ENCODE measurements at regions not wholly inside any gene's neighbourhood (a gene's known extent, or its start where the extent isn't known, plus 50 kb on each side); places are given as distances from the start of the nearest gene placed in this dataset.

DNA sequence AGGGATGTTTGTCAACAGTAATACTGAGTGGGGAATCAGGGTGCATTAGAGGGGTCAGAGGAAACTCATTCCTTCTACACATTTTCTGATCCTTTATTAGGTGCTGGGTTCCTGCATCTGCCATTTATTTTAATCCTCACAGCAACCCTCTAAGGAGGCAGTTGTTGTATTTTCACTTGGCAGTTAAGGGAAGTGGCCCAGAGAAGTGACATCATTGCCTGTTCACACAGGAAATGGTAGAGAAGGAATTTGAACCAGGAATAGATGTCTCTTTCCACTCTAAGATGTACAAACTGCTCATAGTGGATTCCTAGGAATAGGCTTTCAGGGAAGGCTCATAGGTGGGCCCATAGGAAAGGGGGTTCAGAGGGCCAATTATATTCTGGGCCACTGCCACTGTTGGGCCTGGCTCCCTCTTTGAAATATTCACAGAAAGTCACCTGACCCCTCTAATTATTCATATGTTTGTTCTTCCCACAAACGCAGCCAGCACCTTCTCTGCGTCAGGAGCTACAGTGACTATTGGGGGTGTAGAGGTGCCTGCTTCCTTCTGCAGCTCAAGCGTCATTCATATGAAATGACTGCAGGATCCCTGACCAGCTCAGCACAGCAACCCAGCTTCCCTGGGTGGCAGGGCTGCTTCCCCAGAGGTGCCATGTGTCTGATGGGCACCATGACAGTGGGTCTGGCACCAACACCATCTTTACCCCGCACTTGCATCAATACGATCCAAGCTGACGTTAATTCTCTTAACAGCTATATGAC is 163.9 kb upstream of the SMAD3 start:
- H3K9ac ChIP-seq (ENCODE audit: low read depth, low read length), result no peak overlapping the region
- H3K27ac ChIP-seq (ENCODE audit: low read length), result no peak overlapping the region
- H3K9me3 ChIP-seq (ENCODE audit: insufficient read depth, low read depth, low read length), result 0 out of 2 replicates have a peak, but pooled peaks cover 4% of the 10 kb centered on the region
- H3K4me3 ChIP-seq (ENCODE audit: low read length), result no peak overlapping the region
- no peaks in the 10 kb centered on the region for H3K36me3 ChIP-seq (ENCODE audit: insufficient read depth, low read depth, low read length)
- no peaks in the 10 kb centered on the region for H3K27me3 ChIP-seq (ENCODE audit: insufficient read depth, low read length)
- no peaks in the 10 kb centered on the region for H3K4me1 ChIP-seq (ENCODE audit: insufficient read depth, low read length)

DNA sequence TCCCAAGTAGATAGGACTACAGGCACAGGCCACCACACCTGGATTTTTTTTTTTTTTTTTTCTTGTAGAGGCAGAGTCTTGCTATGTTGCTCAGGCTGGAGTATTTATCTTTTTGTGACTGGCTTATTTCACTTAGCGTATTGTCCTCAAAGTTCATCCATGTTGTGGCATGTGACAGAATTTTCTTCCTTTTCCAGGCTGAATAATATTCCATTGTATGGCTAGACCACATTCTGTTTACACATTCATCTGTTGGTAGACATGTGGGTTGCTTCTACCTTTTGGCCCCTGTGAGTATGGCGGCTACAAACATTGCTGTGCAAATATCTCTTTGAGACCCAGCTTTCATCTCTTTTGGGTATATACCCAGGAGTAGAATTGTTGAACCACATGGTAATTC is 160.2 kb upstream of the SMAD3 start:
- H3K4me3 ChIP-seq (ENCODE audit: low read length), result no peak overlapping the region
- H3K9ac ChIP-seq (ENCODE audit: low read depth, low read length), result no peak overlapping the region
- H3K36me3 ChIP-seq (ENCODE audit: insufficient read depth, low read depth, low read length), result no peaks in the 10 kb centered on the region
- no peak overlapping the region for H3K27ac ChIP-seq (ENCODE audit: low read length)
- H3K9me3 ChIP-seq (ENCODE audit: insufficient read depth, low read depth, low read length), result 0 out of 2 replicates have a peak, but pooled peaks cover 4% of the 10 kb centered on the region
- H3K4me1 ChIP-seq (ENCODE audit: insufficient read depth, low read length), result no peaks in the 10 kb centered on the region
- H3K27me3 ChIP-seq (ENCODE audit: insufficient read depth, low read length), result no peaks in the 10 kb centered on the region

DNA sequence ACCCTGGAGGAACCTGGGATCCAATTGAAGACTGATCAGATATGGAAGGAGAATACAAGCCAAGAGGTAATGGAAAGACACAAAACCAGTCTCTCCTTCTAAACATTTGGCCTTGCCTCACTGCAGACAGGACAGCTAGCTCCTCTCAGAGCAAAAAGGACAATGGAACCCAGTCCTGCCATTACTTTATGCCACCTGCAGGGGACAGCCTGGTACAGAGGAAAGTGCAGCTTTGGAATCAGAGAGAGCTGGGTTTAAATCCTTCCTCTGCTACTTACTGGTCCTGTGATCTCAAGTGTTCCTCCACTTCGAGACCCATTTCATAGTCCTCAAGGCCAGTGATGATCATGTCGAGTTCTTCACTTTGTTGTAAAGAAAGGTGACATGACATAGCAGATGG is 159.4 kb upstream of the SMAD3 start:
- H3K4me3 ChIP-seq (ENCODE audit: low read length), result no peak overlapping the region
- no peak overlapping the region for H3K27ac ChIP-seq (ENCODE audit: low read length)
- H3K9me3 ChIP-seq (ENCODE audit: insufficient read depth, low read depth, low read length), result 0 out of 2 replicates have a peak, but pooled peaks cover 4% of the 10 kb centered on the region
- H3K4me1 ChIP-seq (ENCODE audit: insufficient read depth, low read length), result no peaks in the 10 kb centered on the region
- no peaks in the 10 kb centered on the region for H3K36me3 ChIP-seq (ENCODE audit: insufficient read depth, low read depth, low read length)
- no peak overlapping the region for H3K9ac ChIP-seq (ENCODE audit: low read depth, low read length)
- H3K27me3 ChIP-seq (ENCODE audit: insufficient read depth, low read length), result no peaks in the 10 kb centered on the region

DNA sequence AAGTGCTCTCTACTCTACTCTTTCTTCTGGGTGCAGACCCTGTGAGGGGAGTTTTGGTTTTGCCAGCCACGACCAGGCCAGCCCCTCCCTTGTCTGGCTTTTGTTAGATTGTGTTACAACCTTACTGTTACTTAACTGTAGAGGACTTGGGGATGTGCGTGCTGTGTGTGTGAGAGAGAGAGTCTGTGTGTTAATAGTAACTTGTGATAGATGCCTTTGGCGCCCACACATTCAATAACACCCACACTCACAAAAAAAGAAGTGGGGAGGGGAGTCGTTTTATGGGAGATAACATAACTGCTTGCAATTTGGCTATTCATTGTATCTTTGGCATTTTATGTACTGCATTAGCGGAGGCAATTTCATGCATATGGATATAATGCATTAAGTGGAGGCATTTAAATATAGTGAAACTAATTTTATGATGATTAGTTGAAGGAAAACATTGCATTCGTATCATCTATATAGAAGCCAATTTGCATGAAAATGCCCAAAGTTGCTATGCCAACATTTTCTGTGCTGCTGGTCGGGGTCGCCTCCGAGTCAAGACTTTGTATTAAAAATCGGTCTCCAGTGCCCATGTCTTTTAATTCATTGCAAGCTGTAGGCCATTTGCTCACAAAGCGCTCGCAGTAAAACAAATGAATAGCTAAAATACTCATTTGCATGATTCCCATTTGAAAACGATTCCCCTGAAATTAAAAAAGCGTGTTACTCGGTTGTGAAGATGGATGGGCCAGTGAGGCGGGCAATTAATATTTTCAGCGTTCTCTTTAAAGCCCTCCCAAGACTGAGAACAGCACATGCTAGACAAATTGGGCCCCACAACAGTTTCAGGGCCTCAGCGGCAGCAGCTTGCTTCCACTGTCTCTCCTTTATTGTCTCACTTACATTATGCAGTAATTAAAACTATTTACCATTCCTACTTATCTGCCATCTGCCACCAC is 158.5 kb upstream of the SMAD3 start:
- H3K9ac ChIP-seq (ENCODE audit: low read depth, low read length), result no peak overlapping the region
- no peak overlapping the region for H3K27ac ChIP-seq (ENCODE audit: low read length)
- 0 out of 2 replicates have a peak, but pooled peaks cover 4% of the 10 kb centered on the region for H3K9me3 ChIP-seq (ENCODE audit: insufficient read depth, low read depth, low read length)
- H3K27me3 ChIP-seq (ENCODE audit: insufficient read depth, low read length), result no peaks in the 10 kb centered on the region
- H3K4me3 ChIP-seq (ENCODE audit: low read length), result no peak overlapping the region
- H3K4me1 ChIP-seq (ENCODE audit: insufficient read depth, low read length), result no peaks in the 10 kb centered on the region
- H3K36me3 ChIP-seq (ENCODE audit: insufficient read depth, low read depth, low read length), result no peaks in the 10 kb centered on the region

DNA sequence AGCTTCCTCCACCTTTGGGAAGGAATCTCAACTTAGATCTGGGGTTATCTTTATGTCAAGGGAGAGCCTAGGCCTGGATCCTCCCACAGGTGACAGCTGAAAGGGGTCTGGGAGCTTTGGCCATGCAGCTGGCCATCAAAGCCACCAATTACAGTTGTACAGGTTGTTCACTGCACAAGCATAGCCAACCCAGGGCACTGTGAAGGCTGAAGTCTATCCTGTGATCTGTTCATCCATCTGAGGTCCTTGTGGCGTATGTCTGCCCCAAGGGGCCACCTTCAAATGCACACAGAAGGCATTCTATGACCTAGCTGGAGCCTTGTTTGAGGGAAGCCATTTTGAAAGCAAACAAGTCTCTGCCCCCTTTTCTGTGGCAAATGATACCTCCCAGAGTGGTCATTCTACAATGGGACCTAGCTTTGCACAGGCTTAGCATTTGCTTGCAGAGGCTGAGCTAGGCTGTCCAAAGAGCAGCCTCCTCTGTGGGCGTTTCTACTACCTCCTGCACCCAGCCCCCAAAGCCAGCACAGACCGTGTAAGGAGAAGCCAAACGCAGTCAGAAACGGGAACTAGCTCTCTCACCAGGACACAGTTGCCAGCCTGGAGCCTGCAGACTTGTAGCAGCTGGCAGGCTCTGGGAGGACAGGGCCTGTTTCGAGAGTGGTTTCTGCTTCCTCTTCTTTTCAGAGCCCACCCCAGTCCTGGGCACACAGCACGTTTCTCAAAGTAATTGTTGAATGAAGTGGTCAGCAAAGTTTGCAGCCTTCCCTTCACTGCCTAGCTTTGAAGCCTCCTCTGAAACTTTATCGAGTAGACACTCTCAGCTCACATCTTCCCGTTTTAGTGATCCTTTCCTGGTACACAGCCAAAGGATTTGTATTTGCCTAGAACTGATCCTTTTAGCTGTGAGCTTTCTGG is 157.3 kb upstream of the SMAD3 start:
- H3K27me3 ChIP-seq (ENCODE audit: insufficient read depth, low read length), result no peaks in the 10 kb centered on the region
- no peaks in the 10 kb centered on the region for H3K4me1 ChIP-seq (ENCODE audit: insufficient read depth, low read length)
- no peaks in the 10 kb centered on the region for H3K36me3 ChIP-seq (ENCODE audit: insufficient read depth, low read depth, low read length)
- H3K27ac ChIP-seq (ENCODE audit: low read length), result no peak overlapping the region
- no peak overlapping the region for H3K4me3 ChIP-seq (ENCODE audit: low read length)
- H3K9me3 ChIP-seq (ENCODE audit: insufficient read depth, low read depth, low read length), result 0 out of 2 replicates have a peak, but pooled peaks cover 4% of the 10 kb centered on the region
- no peak overlapping the region for H3K9ac ChIP-seq (ENCODE audit: low read depth, low read length)

DNA sequence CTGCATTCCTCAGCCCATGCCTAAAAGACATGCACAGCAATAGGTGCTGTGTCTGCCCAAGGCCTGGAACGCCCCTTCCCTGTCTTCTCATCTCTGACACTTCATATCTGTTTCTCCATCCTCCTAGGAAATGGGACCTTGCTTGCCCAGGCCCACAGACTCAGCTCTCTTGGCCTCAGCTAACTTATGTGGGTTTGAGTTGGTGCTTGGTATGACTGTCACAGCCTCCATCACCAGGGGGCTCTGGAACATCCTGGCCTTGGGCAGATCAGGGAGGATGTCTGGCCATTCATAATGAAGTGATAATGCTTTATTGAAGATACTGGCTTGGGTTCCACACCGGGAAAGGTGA is 156.7 kb upstream of the SMAD3 start:
- no peak overlapping the region for H3K9ac ChIP-seq (ENCODE audit: low read depth, low read length)
- H3K27ac ChIP-seq (ENCODE audit: low read length), result no peak overlapping the region
- H3K27me3 ChIP-seq (ENCODE audit: insufficient read depth, low read length), result no peaks in the 10 kb centered on the region
- no peak overlapping the region for H3K4me3 ChIP-seq (ENCODE audit: low read length)
- 0 out of 2 replicates have a peak, but pooled peaks cover 4% of the 10 kb centered on the region for H3K9me3 ChIP-seq (ENCODE audit: insufficient read depth, low read depth, low read length)
- H3K4me1 ChIP-seq (ENCODE audit: insufficient read depth, low read length), result no peaks in the 10 kb centered on the region
- H3K36me3 ChIP-seq (ENCODE audit: insufficient read depth, low read depth, low read length), result no peaks in the 10 kb centered on the region

DNA sequence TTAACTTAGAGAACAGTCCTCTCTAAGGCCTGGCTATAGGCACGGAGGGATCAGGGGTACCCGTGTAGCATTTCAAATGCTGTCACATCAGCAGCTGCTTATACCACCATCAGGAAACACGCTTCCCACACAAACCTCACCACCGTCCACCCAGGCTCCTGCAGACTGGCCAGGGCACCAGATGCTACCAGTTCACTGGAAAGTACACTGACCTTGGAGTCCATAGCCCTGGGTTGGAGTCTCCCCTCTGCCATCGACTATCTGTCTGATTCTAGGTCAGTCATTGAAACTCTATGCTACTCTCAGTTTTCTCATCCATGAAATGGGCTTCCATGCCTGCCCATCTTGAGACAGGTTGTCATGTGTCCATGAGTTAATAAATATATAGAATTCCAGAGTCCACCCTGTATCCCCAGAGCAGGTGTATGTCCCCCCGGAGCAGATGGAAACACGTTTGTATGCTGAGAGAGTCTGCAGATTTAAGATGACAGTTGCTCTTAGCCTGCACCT is 156.0 kb upstream of the SMAD3 start:
- no peaks in the 10 kb centered on the region for H3K36me3 ChIP-seq (ENCODE audit: insufficient read depth, low read depth, low read length)
- no peaks in the 10 kb centered on the region for H3K27me3 ChIP-seq (ENCODE audit: insufficient read depth, low read length)
- H3K27ac ChIP-seq (ENCODE audit: low read length), result no peak overlapping the region
- H3K9ac ChIP-seq (ENCODE audit: low read depth, low read length), result no peak overlapping the region
- 0 out of 2 replicates have a peak, but pooled peaks cover 4% of the 10 kb centered on the region for H3K9me3 ChIP-seq (ENCODE audit: insufficient read depth, low read depth, low read length)
- no peaks in the 10 kb centered on the region for H3K4me1 ChIP-seq (ENCODE audit: insufficient read depth, low read length)
- H3K4me3 ChIP-seq (ENCODE audit: low read length), result no peak overlapping the region

DNA sequence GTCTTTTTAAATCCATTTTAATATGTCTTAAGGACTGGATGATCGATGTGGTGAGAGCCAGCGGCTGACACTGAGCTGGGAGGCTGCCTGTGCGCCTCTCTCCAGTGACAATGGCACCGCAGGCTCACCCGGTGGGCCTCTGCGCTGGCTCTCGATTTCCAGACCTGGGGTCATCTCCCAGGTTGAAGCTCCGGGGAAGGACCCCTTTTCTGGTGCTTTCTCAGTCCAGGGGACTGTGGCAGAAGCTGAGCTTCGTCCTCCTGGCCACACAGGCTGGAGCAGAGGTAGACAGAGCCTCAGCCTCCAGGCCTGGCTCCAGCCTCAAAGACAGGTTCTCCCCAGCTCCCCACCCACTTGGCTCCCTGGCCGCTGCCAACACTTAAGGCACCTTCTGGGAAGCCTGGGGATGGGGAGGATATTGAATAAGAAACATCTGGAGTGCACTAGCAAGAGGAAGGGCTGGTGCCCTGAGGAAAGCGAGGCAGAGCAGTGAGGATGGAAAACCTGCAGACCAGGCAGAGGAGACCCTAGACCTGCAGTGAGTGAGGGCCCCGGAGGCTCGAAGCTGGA is 154.2 kb upstream of the SMAD3 start:
- Histone ChIP-seq H3K27ac (ENCODE audit: low read length) (no peak overlapping the region), H3K27me3 (ENCODE audit: insufficient read depth, low read length) (no peaks in the 10 kb centered on the region), H3K9me3 (ENCODE audit: insufficient read depth, low read depth, low read length) (0 out of 2 replicates have a peak, but pooled peaks cover 2% of the 10 kb centered on the region), H3K36me3 (ENCODE audit: insufficient read depth, low read depth, low read length) (no peaks in the 10 kb centered on the region), H3K4me3 (ENCODE audit: low read length) (no peak overlapping the region), H3K4me1 (ENCODE audit: insufficient read depth, low read length) (no peaks in the 10 kb centered on the region), H3K9ac (ENCODE audit: low read depth, low read length) (no peak overlapping the region)

DNA sequence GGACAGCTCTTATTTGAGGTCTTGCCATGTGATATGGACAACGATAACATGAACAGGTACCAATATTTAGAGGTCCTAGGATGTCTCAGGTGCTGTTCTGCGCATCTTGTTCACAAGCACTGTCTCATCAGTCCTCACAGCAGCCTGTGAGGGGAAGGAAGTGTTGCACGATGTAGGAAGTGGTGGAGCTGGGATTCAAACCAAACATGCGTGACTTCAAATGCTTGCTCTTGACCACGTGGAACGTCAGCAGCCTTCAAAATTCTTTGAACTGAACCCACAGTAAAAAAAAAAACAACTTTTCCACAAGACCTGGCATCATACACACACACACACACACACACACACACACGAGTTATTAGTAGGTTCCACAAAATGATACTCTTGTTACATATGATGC is 153.4 kb upstream of the SMAD3 start:
- Histone ChIP-seq H3K27ac (ENCODE audit: low read length) (no peak overlapping the region), H3K4me1 (ENCODE audit: insufficient read depth, low read length) (no peaks in the 10 kb centered on the region), H3K9me3 (ENCODE audit: insufficient read depth, low read depth, low read length) (no peaks in the 10 kb centered on the region), H3K27me3 (ENCODE audit: insufficient read depth, low read length) (no peaks in the 10 kb centered on the region), H3K36me3 (ENCODE audit: insufficient read depth, low read depth, low read length) (no peaks in the 10 kb centered on the region), H3K4me3 (ENCODE audit: low read length) (no peak overlapping the region), H3K9ac (ENCODE audit: low read depth, low read length) (no peak overlapping the region)

DNA sequence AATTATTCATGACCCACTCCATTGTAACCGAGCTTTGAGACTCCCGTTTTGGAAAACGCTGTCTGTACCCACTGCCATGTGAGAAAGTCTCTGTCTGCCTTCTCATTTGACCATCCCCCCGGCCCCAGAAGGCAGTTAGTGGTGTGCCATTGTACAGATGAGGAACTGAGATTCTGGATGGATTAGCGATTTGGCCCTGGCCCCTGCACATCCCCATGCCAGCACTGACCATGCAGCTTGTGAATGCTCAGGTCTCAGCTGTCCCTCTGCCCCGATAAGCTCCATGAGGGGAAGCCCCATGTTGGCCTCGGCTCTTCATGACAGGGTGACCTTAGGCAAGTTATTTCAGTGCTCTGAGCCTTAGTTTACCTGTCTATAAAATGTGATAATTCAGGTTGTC is 153.0 kb upstream of the SMAD3 start:
- Histone ChIP-seq H3K4me3 (ENCODE audit: low read length) (no peak overlapping the region), H3K9me3 (ENCODE audit: insufficient read depth, low read depth, low read length) (peaks cover 3% of the 10 kb centered on the region), H3K36me3 (ENCODE audit: insufficient read depth, low read depth, low read length) (no peaks in the 10 kb centered on the region), H3K4me1 (ENCODE audit: insufficient read depth, low read length) (no peaks in the 10 kb centered on the region), H3K27me3 (ENCODE audit: insufficient read depth, low read length) (no peaks in the 10 kb centered on the region), H3K27ac (ENCODE audit: low read length) (no peak overlapping the region), H3K9ac (ENCODE audit: low read depth, low read length) (no peak overlapping the region)
